OCI-LY3 (cell line): ENCODE measurements at regions not wholly inside any gene's neighbourhood (a gene's known extent, or its start where the extent isn't known, plus 50 kb on each side); places are given as distances from the start of the nearest gene placed in this dataset.

ENCODE experiments used
- CTCF ChIP-seq: fragments of 200-600, 300-600 bp; sonication (generic); IDR thresholded peaks from 2 replicates; pipeline ENCODE4 v1.5.1; 2014; ENCODE audit warnings: antibody characterized with exemption, low read length, low read depth
- EZH2phosphoT487 ChIP-seq: fragments of 200-600 bp; shearing (Covaris generic); IDR thresholded peaks from 2 replicates; pipeline ENCODE4 v1.6.1; 2018; ENCODE audit warnings: antibody characterized with exemption, mixed run types, low read depth

- TF ChIP-seq CTCF (no peak), EZH2phosphoT487 (no peak)
Observed at GRCh38 chr12:125386652-125387051, 321.4 kb downstream of the AACS start.
